GM18499 (cell line): ENCODE measurements at regions not wholly inside any gene's neighbourhood (a gene's known extent, or its start where the extent isn't known, plus 50 kb on each side); places are given as distances from the start of the nearest gene placed in this dataset.
"Not testable (repeated sequence)": the region's sequence is repeated elsewhere in the genome, so short reads cannot be mapped to it uniquely, and the experiment has no call there.

Experiments used
- ATAC-seq: cut with Tn5 transposase; IDR thresholded peaks from one replicate; pipeline ENCODE4 v1.9.1; 2021; ENCODE audit warnings: moderate number of reproducible peaks; ENCODE audit not compliant: insufficient read depth, unreplicated experiment

GRCh38 chr1:61581251-61581650 lies 143.7 kb downstream of the TM2D1 start:
- ATAC-seq, result no peak

- ATAC-seq, result no peak
Observed at GRCh38 chr1:61580417-61580816, 144.5 kb downstream of the TM2D1 start.

- no peak for ATAC-seq
Observed at GRCh38 chr1:61579802-61580201, 145.1 kb downstream of the TM2D1 start.

- ATAC-seq, result no peak
Observed at GRCh38 chr1:61572046-61572445, 152.9 kb downstream of the TM2D1 start.

- ATAC-seq, result no peak
Observed at GRCh38 chr1:61570191-61570590, 154.8 kb downstream of the TM2D1 start.

GRCh38 chr1:61569303-61569621 lies 155.7 kb downstream of the TM2D1 start:
- ATAC-seq, result no peak

- ATAC-seq, result no peak
Observed at GRCh38 chr1:61568460-61569302, 156.3 kb downstream of the TM2D1 start.

- no peak for ATAC-seq
Observed at GRCh38 chr1:61566177-61566576, 158.8 kb downstream of the TM2D1 start.

- no peak for ATAC-seq
Observed at GRCh38 chr1:61563611-61564010, 161.3 kb downstream of the TM2D1 start.

- no peak for ATAC-seq
Observed at GRCh38 chr1:61561666-61562065, 163.3 kb downstream of the TM2D1 start.

GRCh38 chr1:61560385-61560784 lies 164.6 kb downstream of the TM2D1 start:
- ATAC-seq, result no peak

- ATAC-seq, result no peak
Observed at GRCh38 chr1:61556631-61557030, 168.3 kb downstream of the TM2D1 start.

- no peak for ATAC-seq
Observed at GRCh38 chr1:61552630-61553305, 172.2 kb downstream of the TM2D1 start.

- not testable (repeated sequence) for ATAC-seq
Observed at GRCh38 chr1:61547302-61547701, 177.6 kb downstream of the TM2D1 start.

GRCh38 chr1:61544870-61545269 lies 180.1 kb downstream of the TM2D1 start:
- not testable (repeated sequence) for ATAC-seq

GRCh38 chr1:61543498-61543897 lies 181.4 kb downstream of the TM2D1 start:
- ATAC-seq, result not testable (repeated sequence)

- no peak for ATAC-seq
Observed at GRCh38 chr1:61539720-61540462, 185.1 kb downstream of the TM2D1 start.

GRCh38 chr1:61538228-61538627 lies 186.7 kb downstream of the TM2D1 start:
- ATAC-seq, result no peak

GRCh38 chr1:61536174-61537108 lies 188.5 kb downstream of the TM2D1 start:
- no peak for ATAC-seq

- ATAC-seq, result no peak
Observed at GRCh38 chr1:61534847-61535246, 190.1 kb downstream of the TM2D1 start.
